GM12878 (cell line): ENCODE measurements at regions not wholly inside any gene's neighbourhood (a gene's known extent, or its start where the extent isn't known, plus 50 kb on each side); places are given as distances from the start of the nearest gene placed in this dataset.

Source experiments
- ATAC-seq: fragments of 200-7000 bp; cut with Tn5 transposase; 3 replicates; pipeline ENCODE4 v1.9.1; 2020; ENCODE audit warnings: mild to moderate bottlenecking, moderate library complexity
- BruUV-seq: library from RNA; stranded (reverse); fragments of 400-500 nt; replicated peaks from 2 replicates; lab custom pipeline; 2021; lab: Mats Ljungman, UMichigan
- CTCF ChIA-PET: fragments of 300-600 bp; sonication (Branson Sonifier 250); formaldehyde crosslinking; extraction: SDS; loops from one replicate; lab custom pipeline; 2021; ENCODE audit warnings: inconsistent platforms; lab: Yijun Ruan, JAX
- POLR2A ChIA-PET: fragments of 350-600 bp; formaldehyde crosslinking; extraction: SDS; loops from one replicate; lab custom pipeline; 2021; ENCODE audit warnings: inconsistent platforms; lab: Charles Lee
- RAD21 ChIA-PET: fragments of 300-600 bp; sonication (Branson Sonifier 250); formaldehyde crosslinking; loops from one replicate; lab custom pipeline; 2023; ENCODE audit warnings: antibody characterized with exemption; ENCODE audit not compliant: unreplicated experiment; lab: Charles Lee
- SMC1A ChIA-PET: fragments of 300-600 bp; sonication (Branson Sonifier 250); formaldehyde crosslinking; loops from one replicate; lab custom pipeline; 2023; ENCODE audit not compliant: unreplicated experiment, uncharacterized antibody; lab: Charles Lee
- DNase-seq: peaks from one replicate; pipeline ENCODE4 v3.0.0-alpha.2; 2011; ENCODE audit warnings: low read depth, low spot score
- FAIRE-seq: peaks from 3 replicates; lab custom pipeline; 2011; peaks lifted over from hg19 to GRCh38; lab: Jason Lieb, UNC
- H2AFZ ChIP-seq: 2 replicates; pipeline ENCODE4 v1.6.0; 2011; ENCODE audit warnings: low read depth, low read length, control low read depth; ENCODE audit not compliant: control insufficient read depth
- H3K27ac ChIP-seq: 2 replicates; pipeline ENCODE4 v1.5.1; 2011; ENCODE audit warnings: control low read depth; ENCODE audit not compliant: control insufficient read depth, insufficient read depth
- H3K27me3 ChIP-seq, 2 experiments: replicated peaks in 1 of 2; 2 replicates each; pipeline versions ENCODE4 v1.6.0 to v1.6.1; 2011; ENCODE audit warnings: low read length in 1 of 2; ENCODE audit not compliant: control insufficient read depth in 2 of 2, insufficient read depth in 2 of 2
- H3K36me3 ChIP-seq, 2 experiments: 2 replicates each; pipeline ENCODE4 v1.5.1; 2011; ENCODE audit warnings: low read length in 1 of 2; ENCODE audit not compliant: control insufficient read depth in 2 of 2, insufficient read depth in 2 of 2
- H3K4me1 ChIP-seq: 2 replicates; pipeline ENCODE4 v1.6.1; 2011; ENCODE audit warnings: mild to moderate bottlenecking, low read length, moderate library complexity, mixed read lengths; ENCODE audit not compliant: control insufficient read depth, insufficient read depth
- H3K4me2 ChIP-seq: 2 replicates; pipeline ENCODE4 v1.6.0; 2011; ENCODE audit warnings: control low read depth; ENCODE audit not compliant: control insufficient read depth, insufficient read depth
- H3K4me3 ChIP-seq: fragments of 200-600 bp; sonication (generic); 2 replicates; pipeline ENCODE4 v1.5.1; 2016
- H3K79me2 ChIP-seq: 2 replicates; pipeline ENCODE4 v1.6.0; 2011; ENCODE audit warnings: low read length; ENCODE audit not compliant: control insufficient read depth, insufficient read depth
- H3K9ac ChIP-seq: 2 replicates; pipeline ENCODE4 v1.8.0; 2011; ENCODE audit warnings: low read length, control low read depth, mixed read lengths; ENCODE audit not compliant: control insufficient read depth, insufficient read depth
- H3K9me3 ChIP-seq: replicated peaks from 3 replicates; pipeline ENCODE4 v1.5.1; 2011; ENCODE audit warnings: mild to moderate bottlenecking, low read length; ENCODE audit not compliant: control insufficient read depth, insufficient read depth
- H4K20me1 ChIP-seq: 2 replicates; pipeline ENCODE4 v1.6.0; 2011; ENCODE audit not compliant: control insufficient read depth, insufficient read depth
- ATF2 ChIP-seq: IDR thresholded peaks from 2 replicates; pipeline ENCODE4 v1.6.1; 2012; ENCODE audit warnings: low read length, inconsistent platforms
- BMI1 ChIP-seq: fragments of 450-650 bp; IDR thresholded peaks from 2 replicates; pipeline ENCODE4 v1.6.1; 2016; ENCODE audit warnings: mild to moderate bottlenecking, moderate library complexity, borderline replicate concordance
- CEBPB ChIP-seq, 2 experiments: fragments of 150-350 bp in 1 of 2; IDR thresholded peaks; 2 replicates each; pipeline ENCODE4 v1.6.1; 2012 to 2014; ENCODE audit warnings: low read depth in 2 of 2, low read length in 2 of 2, borderline replicate concordance in 1 of 2, inconsistent platforms in 1 of 2
- GABPA ChIP-seq: IDR thresholded peaks from 2 replicates; pipeline ENCODE4 v1.6.1; 2014; ENCODE audit warnings: antibody characterized with exemption, low read depth, mild to moderate bottlenecking, inconsistent platforms
- MAX ChIP-seq: IDR thresholded peaks from 2 replicates; pipeline ENCODE4 v1.6.1; 2012; ENCODE audit warnings: low read depth, low read length, improper control_type of control experiment
- MYC ChIP-seq: IDR thresholded peaks from 2 replicates; pipeline ENCODE4 v1.6.1; 2011; ENCODE audit warnings: mild to moderate bottlenecking, low read length, moderate library complexity, inconsistent platforms; ENCODE audit not compliant: insufficient read depth, insufficient replicate concordance, insufficient read length, severe bottlenecking
- PML ChIP-seq: IDR thresholded peaks from 2 replicates; pipeline ENCODE4 v1.6.1; 2012; ENCODE audit warnings: low read length, inconsistent platforms
- RUNX3 ChIP-seq: IDR thresholded peaks from 2 replicates; pipeline ENCODE4 v1.6.1; 2012; ENCODE audit warnings: low read length, inconsistent platforms
- ZNF217 ChIP-seq: fragments of 450-650 bp; IDR thresholded peaks from 2 replicates; pipeline ENCODE4 v1.6.1; 2017; ENCODE audit warnings: antibody characterized with exemption, mild to moderate bottlenecking
- ZNF592 ChIP-seq: fragments of 450-650 bp; IDR thresholded peaks from 2 replicates; pipeline ENCODE4 v1.6.1; 2017; ENCODE audit warnings: mild to moderate bottlenecking, moderate library complexity
- ZZZ3 ChIP-seq: IDR thresholded peaks from 2 replicates; pipeline ENCODE4 v1.6.1; 2011; ENCODE audit warnings: low read depth; ENCODE audit not compliant: control insufficient read depth, insufficient read length
- WGBS: methylation state at CpG from one replicate; pipeline ENCODE4 v1.1.6; 2016; ENCODE audit warnings: low lambda C conversion rate; ENCODE audit not compliant: insufficient replicate concordance, insufficient coverage; ENCODE audit errors: missing lambda C conversion rate; 5-methylcytosine and 5-hydroxymethylcytosine counted together
- in situ Hi-C: fragments of 300-500 bp; cut with MboI; formaldehyde crosslinking; loops from 9 replicates; pipeline ENCODE4 v1.14.3; 2018; ENCODE audit warnings: mixed read lengths
- intact Hi-C: fragments of 100-400 bp; cut with micrococcal nuclease; formaldehyde crosslinking; loops from one replicate; pipeline ENCODE4 v1.14.2; 2022; ENCODE audit not compliant: unreplicated experiment
- TF ChIP-seq, protein P1 (sequence below): IDR thresholded peaks from 2 replicates; pipeline ENCODE4 v1.6.1; 2012; ENCODE audit warnings: low read depth, low read length, improper control_type of control experiment
- TF ChIP-seq, protein P2 (sequence below): fragments of 450-650 bp; IDR thresholded peaks from 2 replicates; pipeline ENCODE4 v1.6.1; 2016; ENCODE audit warnings: mild to moderate bottlenecking

DNA sequence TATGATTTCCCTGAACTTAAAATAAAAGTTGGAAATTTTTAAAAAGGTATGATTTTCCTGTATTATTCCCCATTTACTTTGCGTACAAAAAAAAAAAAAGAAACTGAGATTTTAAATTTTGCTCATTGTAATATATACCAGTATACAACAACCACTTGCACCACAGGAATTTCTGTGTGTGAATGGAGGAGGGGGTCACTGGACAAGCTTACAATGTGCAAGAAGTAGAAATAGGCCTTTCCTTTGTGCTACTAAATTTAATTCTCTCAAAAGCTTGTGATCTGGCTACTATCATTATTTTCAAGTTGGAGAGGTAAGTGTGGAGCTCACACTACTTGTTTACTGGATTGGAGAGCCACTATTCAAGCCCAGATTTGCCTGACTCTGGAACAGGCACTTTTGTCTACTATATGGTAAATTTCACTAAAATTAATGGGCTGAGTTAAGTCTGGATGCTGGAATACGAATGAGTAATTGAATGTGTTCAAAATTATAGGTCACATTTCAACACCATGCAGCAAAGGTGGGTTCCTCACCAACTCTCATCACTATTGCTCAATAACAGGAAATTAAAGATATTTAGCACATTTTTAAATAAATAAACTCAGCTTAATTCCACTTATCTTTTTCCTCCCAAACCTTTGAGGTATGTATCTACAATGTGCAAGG is 148.0 kb upstream of the MBNL1 start (continued):
- no peak for TF ChIP-seq MAX

GRCh38 chr3:152121270-152121636 is 147.5 kb upstream of the MBNL1 start:
- 35% methylated on average over 1 of the region's 1 CpG for WGBS
- Histone ChIP-seq H3K4me3 (no peak overlapping the region), H2AFZ (no peak overlapping the region), H4K20me1 (no peaks in the 10 kb centered on the region), H3K79me2 (no peaks in the 10 kb centered on the region), H3K4me1 (peaks cover 4% of the 10 kb centered on the region), H3K4me2 (no peak overlapping the region), H3K9me3 (no peaks in the 10 kb centered on the region; the same call in 2 of the 3 replicates), H3K9ac (no peak overlapping the region), H3K36me3 (no peaks in the 10 kb centered on the region)
- ChIA-PET POLR2A (no interaction called here), SMC1A (interaction anchor here (0.5 to 1.7 kb wide), 5 partner anchors 12 to 656 kb away, joined by 3 read pairs; no protein-coding TSS in a partner anchor), RAD21 (no interaction called here), CTCF (interaction anchor here (1.1 to 1.7 kb wide), 4 partner anchors 25 to 453 kb away, joined by 3 to 5 read pairs (median 4); no protein-coding TSS in a partner anchor)
- ATAC-seq, result no peak
- in situ Hi-C loops, result no loop called here
- FAIRE-seq, result no peak
- intact Hi-C loops, result no loop called here
- BruUV-seq, result no TSS peak
- TF ChIP-seq MYC, result no peak
- TF ChIP-seq ZZZ3, result no peak
- no peak for TF ChIP-seq BMI1
- no peak for TF ChIP-seq ZNF592
- TF ChIP-seq ZNF217, result no peak
- TF ChIP-seq, protein P1, sequence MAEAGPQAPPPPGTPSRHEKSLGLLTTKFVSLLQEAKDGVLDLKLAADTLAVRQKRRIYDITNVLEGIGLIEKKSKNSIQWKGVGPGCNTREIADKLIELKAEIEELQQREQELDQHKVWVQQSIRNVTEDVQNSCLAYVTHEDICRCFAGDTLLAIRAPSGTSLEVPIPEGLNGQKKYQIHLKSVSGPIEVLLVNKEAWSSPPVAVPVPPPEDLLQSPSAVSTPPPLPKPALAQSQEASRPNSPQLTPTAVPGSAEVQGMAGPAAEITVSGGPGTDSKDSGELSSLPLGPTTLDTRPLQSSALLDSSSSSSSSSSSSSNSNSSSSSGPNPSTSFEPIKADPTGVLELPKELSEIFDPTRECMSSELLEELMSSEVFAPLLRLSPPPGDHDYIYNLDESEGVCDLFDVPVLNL, result no peak
- TF ChIP-seq, protein P2, sequence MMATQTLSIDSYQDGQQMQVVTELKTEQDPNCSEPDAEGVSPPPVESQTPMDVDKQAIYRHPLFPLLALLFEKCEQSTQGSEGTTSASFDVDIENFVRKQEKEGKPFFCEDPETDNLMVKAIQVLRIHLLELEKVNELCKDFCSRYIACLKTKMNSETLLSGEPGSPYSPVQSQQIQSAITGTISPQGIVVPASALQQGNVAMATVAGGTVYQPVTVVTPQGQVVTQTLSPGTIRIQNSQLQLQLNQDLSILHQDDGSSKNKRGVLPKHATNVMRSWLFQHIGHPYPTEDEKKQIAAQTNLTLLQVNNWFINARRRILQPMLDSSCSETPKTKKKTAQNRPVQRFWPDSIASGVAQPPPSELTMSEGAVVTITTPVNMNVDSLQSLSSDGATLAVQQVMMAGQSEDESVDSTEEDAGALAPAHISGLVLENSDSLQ, result no peak
- TF ChIP-seq ATF2, result no peak
- no peak for TF ChIP-seq PML
- TF ChIP-seq RUNX3, result no peak
- TF ChIP-seq GABPA, result no peak
- no peak for TF ChIP-seq CEBPB (IDR thresholded peaks at IDR 0.05; ENCODE audit: borderline replicate concordance in 1 of 2, low read depth in 2 of 2, low read length in 2 of 2)
- TF ChIP-seq, all 136 proteins: peak for 0
- no peak overlapping the region for H3K27ac ChIP-seq
- H3K27me3 ChIP-seq, result no peaks in the 10 kb centered on the region
- DNase-seq, result no peak
